ENCODE measurements at regions not wholly inside any gene's neighbourhood (a gene's known extent, or its start where the extent isn't known, plus 50 kb on each side); places are given as distances from the start of the nearest gene placed in this dataset.

DNA sequence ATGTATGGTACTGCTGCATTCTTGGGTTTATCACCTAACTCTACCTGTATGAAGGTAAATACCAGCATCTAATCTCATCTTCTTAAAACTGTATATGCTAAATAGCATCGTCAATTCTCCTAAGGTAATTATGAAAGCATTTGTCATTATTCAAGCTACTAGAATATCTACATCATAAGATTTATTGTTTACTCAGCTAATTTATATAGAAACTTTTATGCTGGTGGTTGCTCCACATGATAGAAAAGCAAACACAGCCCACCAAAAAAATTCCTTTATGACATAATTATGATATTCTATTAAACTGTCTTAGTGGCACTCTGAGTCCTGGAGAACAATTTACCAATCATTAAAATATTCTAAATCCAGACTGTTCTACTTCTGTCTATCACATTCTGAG is 1226.1 kb upstream of the NRXN1 start:
- no peak for TF ChIP-seq SIN3A (IDR thresholded peaks at IDR 0.05; ENCODE audit: borderline replicate concordance, insufficient read depth, low read length)
- no peak for TF ChIP-seq FOXP2 (optimal IDR thresholded peaks at IDR 0.05; ENCODE audit: borderline replicate concordance, extremely low read depth, extremely low read length, insufficient read depth)
- TF ChIP-seq POLR2AphosphoS5 (IDR thresholded peaks at IDR 0.05; ENCODE audit: low read depth, low read length): no peak
- TF ChIP-seq TAF1 (IDR thresholded peaks at IDR 0.05; ENCODE audit: borderline replicate concordance, insufficient read depth, low read length): no peak
- TF ChIP-seq, protein P1, sequence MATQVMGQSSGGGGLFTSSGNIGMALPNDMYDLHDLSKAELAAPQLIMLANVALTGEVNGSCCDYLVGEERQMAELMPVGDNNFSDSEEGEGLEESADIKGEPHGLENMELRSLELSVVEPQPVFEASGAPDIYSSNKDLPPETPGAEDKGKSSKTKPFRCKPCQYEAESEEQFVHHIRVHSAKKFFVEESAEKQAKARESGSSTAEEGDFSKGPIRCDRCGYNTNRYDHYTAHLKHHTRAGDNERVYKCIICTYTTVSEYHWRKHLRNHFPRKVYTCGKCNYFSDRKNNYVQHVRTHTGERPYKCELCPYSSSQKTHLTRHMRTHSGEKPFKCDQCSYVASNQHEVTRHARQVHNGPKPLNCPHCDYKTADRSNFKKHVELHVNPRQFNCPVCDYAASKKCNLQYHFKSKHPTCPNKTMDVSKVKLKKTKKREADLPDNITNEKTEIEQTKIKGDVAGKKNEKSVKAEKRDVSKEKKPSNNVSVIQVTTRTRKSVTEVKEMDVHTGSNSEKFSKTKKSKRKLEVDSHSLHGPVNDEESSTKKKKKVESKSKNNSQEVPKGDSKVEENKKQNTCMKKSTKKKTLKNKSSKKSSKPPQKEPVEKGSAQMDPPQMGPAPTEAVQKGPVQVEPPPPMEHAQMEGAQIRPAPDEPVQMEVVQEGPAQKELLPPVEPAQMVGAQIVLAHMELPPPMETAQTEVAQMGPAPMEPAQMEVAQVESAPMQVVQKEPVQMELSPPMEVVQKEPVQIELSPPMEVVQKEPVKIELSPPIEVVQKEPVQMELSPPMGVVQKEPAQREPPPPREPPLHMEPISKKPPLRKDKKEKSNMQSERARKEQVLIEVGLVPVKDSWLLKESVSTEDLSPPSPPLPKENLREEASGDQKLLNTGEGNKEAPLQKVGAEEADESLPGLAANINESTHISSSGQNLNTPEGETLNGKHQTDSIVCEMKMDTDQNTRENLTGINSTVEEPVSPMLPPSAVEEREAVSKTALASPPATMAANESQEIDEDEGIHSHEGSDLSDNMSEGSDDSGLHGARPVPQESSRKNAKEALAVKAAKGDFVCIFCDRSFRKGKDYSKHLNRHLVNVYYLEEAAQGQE (IDR thresholded peaks at IDR 0.05; ENCODE audit: insufficient read depth in 1 of 2, low read depth in 2 of 2, low read length in 2 of 2): no peak

DNA sequence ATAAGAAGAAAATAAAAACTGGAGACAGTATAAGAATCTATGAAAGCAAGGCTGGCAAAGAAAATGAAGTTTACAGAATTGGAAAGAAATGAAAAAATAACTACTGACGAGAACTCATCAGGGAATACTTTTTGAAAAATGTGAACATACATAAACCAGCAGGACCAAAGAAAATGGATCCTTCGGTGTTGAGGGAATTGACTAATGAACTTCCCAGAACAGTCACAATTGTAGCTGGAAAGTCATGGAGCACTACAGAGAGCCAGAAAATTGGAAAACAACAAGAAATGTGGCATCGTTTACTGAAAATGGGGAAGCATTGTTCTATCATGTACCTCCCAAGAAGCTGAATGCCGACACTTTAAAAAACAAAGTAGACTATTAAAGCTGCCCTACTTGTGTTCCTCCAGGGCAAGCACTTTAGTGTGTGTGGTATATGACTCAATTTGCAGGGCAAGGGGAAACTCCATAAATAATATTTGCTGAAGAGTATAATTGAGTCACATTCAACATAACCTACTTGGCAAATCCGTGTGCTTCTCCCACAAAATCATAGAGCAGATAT is 1221.6 kb upstream of the NRXN1 start:
- TF ChIP-seq TAF1 (IDR thresholded peaks at IDR 0.05; ENCODE audit: borderline replicate concordance, insufficient read depth, low read length) (no peak), SIN3A (IDR thresholded peaks at IDR 0.05; ENCODE audit: borderline replicate concordance, insufficient read depth, low read length) (no peak), POLR2AphosphoS5 (IDR thresholded peaks at IDR 0.05; ENCODE audit: low read depth, low read length) (no peak), FOXP2 (optimal IDR thresholded peaks at IDR 0.05; ENCODE audit: borderline replicate concordance, extremely low read depth, extremely low read length, insufficient read depth) (no peak)
- TF ChIP-seq, protein P1 (IDR thresholded peaks at IDR 0.05; ENCODE audit: insufficient read depth in 1 of 2, low read depth in 2 of 2, low read length in 2 of 2): no peak

DNA sequence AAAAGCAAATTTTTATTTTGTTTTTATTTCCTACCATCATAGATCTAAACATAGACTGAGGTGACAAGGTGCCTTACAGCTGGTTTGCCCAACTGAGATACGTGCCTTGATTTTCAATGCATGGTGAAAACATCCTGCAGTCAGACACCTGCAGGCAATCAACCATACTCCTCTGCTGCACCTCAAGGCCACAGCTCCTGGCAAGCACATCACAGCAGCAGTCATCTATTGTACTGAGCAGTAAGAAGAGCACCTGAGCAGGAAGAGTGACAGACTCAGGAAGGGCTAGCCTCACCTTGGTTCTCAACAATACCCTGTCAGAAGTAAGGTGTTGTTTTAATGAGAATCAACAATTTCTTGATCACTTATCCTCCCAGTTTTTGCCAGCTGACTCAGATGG is 1206.8 kb upstream of the NRXN1 start:
- TF ChIP-seq TAF1 (IDR thresholded peaks at IDR 0.05; ENCODE audit: borderline replicate concordance, insufficient read depth, low read length) (no peak), POLR2AphosphoS5 (IDR thresholded peaks at IDR 0.05; ENCODE audit: low read depth, low read length) (no peak), SIN3A (IDR thresholded peaks at IDR 0.05; ENCODE audit: borderline replicate concordance, insufficient read depth, low read length) (no peak), FOXP2 (optimal IDR thresholded peaks at IDR 0.05; ENCODE audit: borderline replicate concordance, extremely low read depth, extremely low read length, insufficient read depth) (no peak)
- TF ChIP-seq, protein P1 (IDR thresholded peaks at IDR 0.05; ENCODE audit: insufficient read depth in 1 of 2, low read depth in 2 of 2, low read length in 2 of 2): no peak

DNA sequence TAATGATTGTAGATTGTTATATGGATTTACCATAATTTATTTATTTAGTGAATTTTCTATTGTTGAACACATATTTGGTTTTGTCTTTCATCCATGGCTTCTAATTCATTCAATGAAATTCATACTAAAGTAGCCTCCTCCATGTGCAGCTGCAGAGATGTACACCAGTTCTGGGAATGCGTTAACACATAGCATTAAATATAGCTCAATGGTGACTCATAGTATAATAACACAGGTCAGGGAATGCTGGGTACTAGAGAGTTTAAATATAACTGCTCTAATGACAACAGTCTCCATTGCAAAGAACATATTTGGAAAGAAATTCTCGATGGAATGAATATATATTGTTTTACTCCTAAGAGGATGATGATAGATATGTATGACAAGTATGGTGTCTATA is 1190.2 kb upstream of the NRXN1 start:
- no peak for TF ChIP-seq TAF1 (IDR thresholded peaks at IDR 0.05; ENCODE audit: borderline replicate concordance, insufficient read depth, low read length)
- no peak for TF ChIP-seq SIN3A (IDR thresholded peaks at IDR 0.05; ENCODE audit: borderline replicate concordance, insufficient read depth, low read length)
- TF ChIP-seq POLR2AphosphoS5 (IDR thresholded peaks at IDR 0.05; ENCODE audit: low read depth, low read length): no peak
- TF ChIP-seq, protein P1 (IDR thresholded peaks at IDR 0.05; ENCODE audit: insufficient read depth in 1 of 2, low read depth in 2 of 2, low read length in 2 of 2): no peak
- no peak for TF ChIP-seq FOXP2 (optimal IDR thresholded peaks at IDR 0.05; ENCODE audit: borderline replicate concordance, extremely low read depth, extremely low read length, insufficient read depth)

Measured in PFSK-1 (cell line).